ENCODE measurements at regions not wholly inside any gene's neighbourhood (a gene's known extent, or its start where the extent isn't known, plus 50 kb on each side); places are given as distances from the start of the nearest gene placed in this dataset.
"Not testable (repeated sequence)": the region's sequence is repeated elsewhere in the genome, so short reads cannot be mapped to it uniquely, and the experiment has no call there.

GRCh38 chr13:56622840-56623239 lies 517.9 kb upstream of the PRR20A start:
- no peak for DNase-seq (ENCODE audit: low spot score)
- ChIA-PET CTCF (interaction anchor here (0.7 kb wide), 1 partner anchor 389 kb away, joined by 4 read pairs; no protein-coding TSS in a partner anchor), POLR2A (ENCODE audit: low non-redundant PET) (no interaction called here)
- H3K27ac ChIP-seq: no peak overlapping the region
- no peak for TF ChIP-seq CTCF (conservative IDR thresholded peaks at IDR 0.05; ENCODE audit: low read depth)

GRCh38 chr13:56628886-56629285 lies 511.8 kb upstream of the PRR20A start:
- CTCF ChIA-PET; POLR2A ChIA-PET (ENCODE audit: low non-redundant PET); DNase-seq (ENCODE audit: low spot score); H3K27ac ChIP-seq: not testable (repeated sequence)

GRCh38 chr13:56631060-56631459 lies 509.7 kb upstream of the PRR20A start:
- CTCF ChIA-PET; DNase-seq (ENCODE audit: low spot score); H3K27ac ChIP-seq; POLR2A ChIA-PET (ENCODE audit: low non-redundant PET): not testable (repeated sequence)

GRCh38 chr13:56653043-56653442 lies 487.7 kb upstream of the PRR20A start:
- no peak for TF ChIP-seq CTCF (conservative IDR thresholded peaks at IDR 0.05; ENCODE audit: low read depth)
- H3K27ac ChIP-seq: no peak overlapping the region
- CTCF ChIA-PET: no interaction called here
- no peak for DNase-seq (ENCODE audit: low spot score)
- POLR2A ChIA-PET (ENCODE audit: low non-redundant PET): no interaction called here

- ChIA-PET POLR2A (ENCODE audit: low non-redundant PET) (no interaction called here), CTCF (no interaction called here)
- no peak for TF ChIP-seq CTCF (conservative IDR thresholded peaks at IDR 0.05; ENCODE audit: low read depth)
- no peak for DNase-seq (ENCODE audit: low spot score)
- H3K27ac ChIP-seq: no peak overlapping the region
These were observed 481.7 kb upstream of the PRR20A start for GRCh38 chr13:56659041-56659471.

- CTCF ChIA-PET: no interaction called here
- no peak for DNase-seq (ENCODE audit: low spot score)
- H3K27ac ChIP-seq: no peak overlapping the region
- POLR2A ChIA-PET (ENCODE audit: low non-redundant PET): no interaction called here
- no peak for TF ChIP-seq CTCF (conservative IDR thresholded peaks at IDR 0.05; ENCODE audit: low read depth)
These were observed 470.2 kb upstream of the PRR20A start for GRCh38 chr13:56670563-56670962.

- H3K27ac ChIP-seq: no peak overlapping the region
- no peak for TF ChIP-seq CTCF (conservative IDR thresholded peaks at IDR 0.05; ENCODE audit: low read depth)
- DNase-seq (ENCODE audit: low spot score): no peak
- CTCF ChIA-PET: no interaction called here
- POLR2A ChIA-PET (ENCODE audit: low non-redundant PET): no interaction called here
These were observed 459.3 kb upstream of the PRR20A start for GRCh38 chr13:56681404-56681803.

- ChIA-PET POLR2A (ENCODE audit: low non-redundant PET) (no interaction called here), CTCF (no interaction called here)
- H3K27ac ChIP-seq: no peak overlapping the region
- no peak for DNase-seq (ENCODE audit: low spot score)
- no peak for TF ChIP-seq CTCF (conservative IDR thresholded peaks at IDR 0.05; ENCODE audit: low read depth)
These were observed 453.6 kb upstream of the PRR20A start for GRCh38 chr13:56687131-56687530.

All from RWPE1 (cell line).